ENCODE measurements at regions not wholly inside any gene's neighbourhood (a gene's known extent, or its start where the extent isn't known, plus 50 kb on each side); places are given as distances from the start of the nearest gene placed in this dataset.

DNA sequence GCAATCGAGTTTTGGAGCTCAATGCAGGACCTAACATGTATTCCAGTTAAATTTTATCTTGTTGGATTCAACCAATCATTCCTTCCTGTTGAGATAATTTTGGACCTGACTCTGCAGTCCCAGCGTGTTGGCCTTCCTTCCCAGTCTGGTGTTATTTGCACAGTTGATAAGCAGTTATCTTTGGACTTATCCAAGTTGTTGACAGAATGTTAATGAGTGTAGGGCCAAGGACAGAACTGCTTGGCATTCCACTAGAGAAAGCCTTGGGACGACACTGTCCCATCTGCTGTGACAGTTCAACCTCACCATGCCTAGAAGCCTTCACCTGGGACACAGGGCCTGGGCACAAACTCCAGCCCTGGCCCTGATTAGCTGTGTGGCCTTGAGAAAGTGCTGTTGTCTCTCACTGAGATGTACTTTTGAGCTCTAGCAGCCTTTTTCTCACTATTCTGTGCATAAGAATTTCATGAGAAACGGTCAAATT is 104.1 kb upstream of the SLC25A33 start:
- TF ChIP-seq, protein P1, sequence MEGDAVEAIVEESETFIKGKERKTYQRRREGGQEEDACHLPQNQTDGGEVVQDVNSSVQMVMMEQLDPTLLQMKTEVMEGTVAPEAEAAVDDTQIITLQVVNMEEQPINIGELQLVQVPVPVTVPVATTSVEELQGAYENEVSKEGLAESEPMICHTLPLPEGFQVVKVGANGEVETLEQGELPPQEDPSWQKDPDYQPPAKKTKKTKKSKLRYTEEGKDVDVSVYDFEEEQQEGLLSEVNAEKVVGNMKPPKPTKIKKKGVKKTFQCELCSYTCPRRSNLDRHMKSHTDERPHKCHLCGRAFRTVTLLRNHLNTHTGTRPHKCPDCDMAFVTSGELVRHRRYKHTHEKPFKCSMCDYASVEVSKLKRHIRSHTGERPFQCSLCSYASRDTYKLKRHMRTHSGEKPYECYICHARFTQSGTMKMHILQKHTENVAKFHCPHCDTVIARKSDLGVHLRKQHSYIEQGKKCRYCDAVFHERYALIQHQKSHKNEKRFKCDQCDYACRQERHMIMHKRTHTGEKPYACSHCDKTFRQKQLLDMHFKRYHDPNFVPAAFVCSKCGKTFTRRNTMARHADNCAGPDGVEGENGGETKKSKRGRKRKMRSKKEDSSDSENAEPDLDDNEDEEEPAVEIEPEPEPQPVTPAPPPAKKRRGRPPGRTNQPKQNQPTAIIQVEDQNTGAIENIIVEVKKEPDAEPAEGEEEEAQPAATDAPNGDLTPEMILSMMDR (IDR thresholded peaks at IDR 0.05; ENCODE audit: low read depth, low read length) = no peak
- no peak overlapping the region for H3K4me3 ChIP-seq (replicated peaks in 1 of 2; ENCODE audit: low read depth in 2 of 2, low read length in 2 of 2)
- no peak for DNase-seq (ENCODE audit: low read depth in 2 of 2)

DNA sequence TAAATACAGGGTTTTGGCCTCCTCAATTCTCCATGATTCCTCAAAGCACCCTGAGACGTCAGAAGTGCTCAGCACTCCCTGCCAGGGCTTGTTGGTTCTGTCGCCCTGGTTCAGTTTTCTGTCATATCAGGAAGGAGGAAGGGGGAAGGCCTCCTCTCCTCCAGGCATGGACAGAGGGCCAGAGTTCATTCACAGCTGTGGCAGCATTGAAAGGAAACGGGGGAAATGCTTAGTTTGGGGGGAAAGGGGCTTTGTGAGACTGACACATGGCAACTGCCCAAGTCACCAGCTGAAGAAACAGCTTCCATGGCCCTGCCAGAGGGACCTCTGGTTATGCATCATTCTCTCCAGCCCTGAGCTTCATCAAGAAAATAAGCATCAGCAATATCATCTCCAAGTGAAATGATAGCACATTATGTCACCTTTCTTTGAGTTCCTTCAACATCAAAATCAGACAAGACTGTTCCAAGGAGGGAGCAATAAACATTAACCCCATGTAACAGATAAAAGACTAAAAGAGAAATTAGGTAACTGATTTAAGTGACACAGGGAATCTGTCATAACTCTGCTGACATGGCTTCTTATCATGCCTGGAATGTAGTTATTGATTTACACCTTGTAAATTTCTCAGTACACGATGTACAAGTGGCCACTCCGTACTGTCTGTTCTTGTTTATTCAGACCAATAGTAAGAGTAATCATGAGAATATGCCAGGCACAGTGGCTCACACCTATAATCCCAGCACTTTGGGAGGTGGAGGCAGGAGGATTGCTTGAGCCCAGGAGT is 103.2 kb upstream of the SLC25A33 start:
- H3K4me3 ChIP-seq (replicated peaks in 1 of 2; ENCODE audit: low read depth in 2 of 2, low read length in 2 of 2) = no peak overlapping the region
- DNase-seq (ENCODE audit: low read depth in 2 of 2) = no peak
- TF ChIP-seq, protein P1 (IDR thresholded peaks at IDR 0.05; ENCODE audit: low read depth, low read length) = no peak

DNA sequence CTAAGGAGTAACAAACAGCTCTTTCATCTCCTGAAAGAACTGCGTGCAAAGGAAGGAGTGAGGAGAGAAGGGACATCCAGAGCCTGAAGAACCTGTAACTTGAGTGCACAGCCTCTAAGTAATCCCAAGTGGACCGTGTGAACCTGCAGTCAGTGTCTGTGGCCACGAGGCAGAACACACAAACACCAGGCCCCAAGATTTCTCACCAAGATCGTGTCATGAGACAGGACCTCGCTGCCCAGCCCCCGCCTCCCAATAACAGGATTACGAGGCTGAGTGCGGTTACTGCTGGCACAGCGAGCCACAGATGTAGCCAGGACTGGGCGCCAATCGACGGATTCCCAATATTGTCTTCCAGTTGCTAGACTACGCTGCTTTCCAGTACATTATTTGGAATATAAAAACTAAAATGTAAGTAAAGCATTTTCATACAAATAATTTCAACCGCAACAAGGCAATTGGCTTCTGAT is 101.3 kb upstream of the SLC25A33 start:
- no peak overlapping the region for H3K4me3 ChIP-seq (replicated peaks in 1 of 2; ENCODE audit: low read depth in 2 of 2, low read length in 2 of 2)
- TF ChIP-seq, protein P1 (IDR thresholded peaks at IDR 0.05; ENCODE audit: low read depth, low read length) = no peak
- peak; percentile 38 to 73 for DNase-seq (ENCODE audit: low read depth in 2 of 2)

DNA sequence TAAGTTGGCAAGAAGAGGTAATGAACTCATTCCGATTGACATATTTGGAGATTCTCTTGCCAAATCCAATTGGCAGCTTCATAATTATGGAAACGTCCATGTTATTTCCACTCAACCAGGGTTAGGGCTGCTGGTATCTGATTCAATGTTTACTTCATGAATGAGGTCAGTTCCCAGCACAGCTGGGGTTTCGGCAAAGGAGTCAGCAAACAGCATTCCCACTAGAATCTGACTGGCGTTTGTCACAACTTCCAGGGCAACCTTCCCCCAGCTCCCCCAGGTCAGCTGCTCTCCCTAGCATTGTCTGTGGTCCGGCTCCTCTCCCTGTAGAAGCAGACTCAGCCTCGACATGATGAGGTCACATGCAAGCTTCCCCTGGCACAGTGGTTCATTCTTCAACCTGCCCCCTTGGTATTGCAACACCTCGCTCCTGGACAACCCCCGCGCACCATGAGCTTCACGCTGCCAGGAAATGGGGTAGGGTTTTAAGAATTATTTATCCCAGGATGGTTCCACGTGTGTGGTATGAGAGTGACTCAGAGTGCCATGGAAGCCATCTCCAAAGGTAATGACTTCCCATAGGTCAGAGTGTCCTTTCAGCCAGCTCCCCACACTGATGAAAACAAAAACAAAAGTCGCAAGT is 100.7 kb upstream of the SLC25A33 start:
- peak; percentile 89 to 96 for DNase-seq (ENCODE audit: low read depth in 2 of 2)
- TF ChIP-seq, protein P1 (IDR thresholded peaks at IDR 0.05; ENCODE audit: low read depth, low read length) = no peak

DNA sequence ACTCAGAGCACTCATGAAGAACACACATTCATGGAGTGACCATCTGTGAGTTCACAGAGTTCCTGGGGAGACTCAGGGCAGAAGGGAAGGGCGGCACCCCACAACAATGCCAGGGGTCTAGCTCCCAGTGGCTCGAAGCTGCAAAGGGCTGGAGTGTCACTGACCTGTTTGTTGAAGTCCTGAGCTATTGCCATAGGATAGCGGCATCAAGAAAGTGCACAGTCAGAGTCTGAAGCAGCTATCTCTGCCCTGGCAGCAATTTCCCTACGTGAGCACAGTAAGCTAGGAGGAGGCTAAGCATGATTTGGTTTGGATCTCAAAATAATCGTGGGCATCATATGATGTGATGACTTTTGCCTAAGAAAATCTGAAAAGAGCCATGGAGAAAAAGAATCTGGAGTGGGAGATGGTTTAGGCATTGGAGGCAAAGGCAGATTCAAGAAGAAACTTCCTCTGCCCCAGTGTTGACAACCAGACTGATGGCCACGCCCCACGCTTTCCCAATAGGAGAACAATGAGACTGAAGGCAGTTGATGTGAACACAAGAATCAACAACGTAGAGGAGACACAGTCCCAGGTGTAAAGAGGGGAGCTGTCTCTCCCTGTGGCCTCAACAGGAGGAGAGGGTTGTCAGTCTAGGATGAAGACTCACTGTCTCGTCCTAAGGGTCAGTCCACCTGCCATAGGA is 100.0 kb upstream of the SLC25A33 start:
- TF ChIP-seq, protein P1 (IDR thresholded peaks at IDR 0.05; ENCODE audit: low read depth, low read length) = no peak
- no peak overlapping the region for H3K4me3 ChIP-seq (replicated peaks in 1 of 2; ENCODE audit: low read depth in 2 of 2, low read length in 2 of 2)
- peak; percentile 45 to 62 for DNase-seq (ENCODE audit: low read depth in 2 of 2)

More for the DNA sequence above, 100.7 kb upstream of the SLC25A33 start:
- H3K4me3 ChIP-seq (replicated peaks in 1 of 2; ENCODE audit: low read depth in 2 of 2, low read length in 2 of 2) = no peak overlapping the region

DNA sequence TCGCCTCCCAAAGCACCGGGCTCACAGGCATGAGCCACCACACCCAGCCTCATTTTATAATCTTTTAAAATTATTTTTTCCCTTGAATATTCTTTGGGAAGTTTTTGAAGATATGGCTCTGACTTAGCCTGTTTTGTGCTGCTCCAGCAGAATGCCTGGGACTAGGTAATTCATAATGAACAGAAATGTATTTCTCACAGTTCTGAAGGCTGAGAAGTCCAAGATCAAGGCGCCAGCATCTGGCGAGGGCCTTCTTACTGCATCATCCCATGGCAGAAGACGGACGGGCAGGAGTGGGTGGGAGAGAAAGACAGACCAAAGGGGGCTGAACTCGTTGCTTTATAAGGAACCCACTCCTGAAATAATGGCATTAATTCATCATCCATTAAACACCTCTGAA is 99.0 kb upstream of the SLC25A33 start:
- H3K4me3 ChIP-seq (replicated peaks in 1 of 2; ENCODE audit: low read depth in 2 of 2, low read length in 2 of 2) = no peak overlapping the region
- no peak for DNase-seq (ENCODE audit: low read depth in 2 of 2)
- TF ChIP-seq, protein P1 (IDR thresholded peaks at IDR 0.05; ENCODE audit: low read depth, low read length) = no peak
